HepG2 (cell line): ENCODE measurements at regions not wholly inside any gene's neighbourhood (a gene's known extent, or its start where the extent isn't known, plus 50 kb on each side); places are given as distances from the start of the nearest gene placed in this dataset.
A peak's percentile ranks its signal among the peaks of the same experiment; 100 is the strongest.

ENCODE experiments used
- ATAC-seq: fragments of 200-7000 bp; cut with Tn5 transposase; 3 replicates; pipeline ENCODE4 v1.9.1; 2020; ENCODE audit warnings: mild to moderate bottlenecking, moderate library complexity
- BruUV-seq: library from RNA; stranded (reverse); fragments of 400-500 nt; replicated peaks from 2 replicates; lab custom pipeline; 2021; lab: Mats Ljungman, UMichigan
- CTCF ChIA-PET: fragments of 300-600 bp; formaldehyde crosslinking; extraction: SDS; loops from one replicate; lab custom pipeline; 2021; ENCODE audit warnings: low total read pairs, inconsistent platforms, low intra/inter-chr PET ratio; lab: Yijun Ruan, JAX
- POLR2A ChIA-PET: fragments of 350-600 bp; sonication (Branson Sonifier 250); formaldehyde crosslinking; loops from one replicate; lab custom pipeline; 2020; ENCODE audit warnings: antibody characterized with exemption, inconsistent platforms; lab: Yijun Ruan, JAX
- DNase-seq: peaks from one replicate; pipeline ENCODE4 v3.0.0-alpha.2; 2015; ENCODE audit warnings: low spot score
- FAIRE-seq: peaks from 3 replicates; lab custom pipeline; 2011; peaks lifted over from hg19 to GRCh38; lab: Jason Lieb, UNC
- H2AFZ ChIP-seq: one replicate; pipeline ENCODE4 v1.6.1; 2011; ENCODE audit warnings: low read length, inconsistent platforms
- H3K27ac ChIP-seq: fragments of 300-600 bp; 3 replicates; pipeline ENCODE4 v1.8.0; 2011; ENCODE audit warnings: mixed run types, mild to moderate bottlenecking, mixed read lengths, low read length, inconsistent platforms; ENCODE audit not compliant: insufficient read depth; ENCODE audit errors: extremely low read length
- H3K27me3 ChIP-seq, 2 experiments: fragments of 200-600 bp in 1 of 2; 2 replicates in 1 of 2; 3 replicates in 1 of 2; pipeline versions ENCODE4 v1.6.0 to v1.8.0; 2011; ENCODE audit warnings: low read length in 2 of 2, mild to moderate bottlenecking in 2 of 2, moderate library complexity in 2 of 2, inconsistent platforms in 1 of 2; ENCODE audit not compliant: insufficient read depth in 2 of 2, control insufficient read depth in 1 of 2
- H3K36me3 ChIP-seq, 2 experiments: fragments of 200-600 bp in 1 of 2; replicated peaks in 1 of 2; 2 replicates in 1 of 2; 3 replicates in 1 of 2; pipeline versions ENCODE4 v1.5.1 to v1.8.0; 2011; ENCODE audit warnings: low read length in 2 of 2, inconsistent platforms in 1 of 2; ENCODE audit not compliant: insufficient read depth in 2 of 2, control insufficient read depth in 1 of 2
- H3K4me1 ChIP-seq: 2 replicates; pipeline ENCODE4 v1.5.1; 2012; ENCODE audit warnings: low read length, inconsistent platforms; ENCODE audit not compliant: insufficient read depth
- H3K4me2 ChIP-seq: 2 replicates; pipeline ENCODE4 v1.6.0; 2011; ENCODE audit warnings: low read depth, low read length, inconsistent platforms
- H3K4me3 ChIP-seq, 3 experiments: fragments of 200-600 bp in 1 of 3; sonication (generic), shearing (Covaris generic) in 1 of 3; replicated peaks in 1 of 3; 2 replicates each; pipeline ENCODE4 v1.5.1; 2011 to 2016; ENCODE audit warnings: low read length in 3 of 3, inconsistent platforms in 2 of 3, low read depth in 2 of 3, mild to moderate bottlenecking in 2 of 3, control low read depth in 1 of 3, mixed read lengths in 1 of 3; ENCODE audit not compliant: insufficient read depth in 1 of 3
- H3K79me2 ChIP-seq: one replicate; pipeline ENCODE4 v1.6.1; 2011; ENCODE audit warnings: low read length, inconsistent platforms; ENCODE audit not compliant: insufficient read depth
- H3K9ac ChIP-seq: 2 replicates; pipeline ENCODE4 v1.6.0; 2011; ENCODE audit warnings: mild to moderate bottlenecking, low read depth, low read length, inconsistent platforms; ENCODE audit not compliant: insufficient read depth
- H3K9me3 ChIP-seq: 2 replicates; pipeline ENCODE4 v1.5.1; 2012; ENCODE audit warnings: mild to moderate bottlenecking, low read length
- H4K20me1 ChIP-seq: 2 replicates; pipeline ENCODE4 v1.6.0; 2011; ENCODE audit warnings: inconsistent platforms, mild to moderate bottlenecking, low read length, moderate library complexity; ENCODE audit not compliant: insufficient read depth
- ATF7 ChIP-seq, 2 experiments: fragments of 450-650 bp in 1 of 2; sonication (generic) in 1 of 2; formaldehyde crosslinking in 1 of 2; IDR thresholded peaks; 2 replicates each; pipeline versions ENCODE4 v1.4.0 to v1.6.1; 2016 to 2020; ENCODE audit warnings: antibody characterized with exemption in 1 of 2, mild to moderate bottlenecking in 1 of 2, missing genetic modification reagents in 1 of 2
- WGBS: methylation state at CpG from one replicate; pipeline ENCODE4 v1.1.6; 2017; ENCODE audit warnings: low lambda C conversion rate; 5-methylcytosine and 5-hydroxymethylcytosine counted together
- in situ Hi-C: cut with HindIII; loops from 2 replicates; pipeline ENCODE4 v1.10.0; 2017; ENCODE audit warnings: low pct_unique_long_range_greater_than_20kb; ENCODE audit not compliant: extremely low pct_ligation_motif_present
- intact Hi-C: fragments of 100-400 bp; cut with micrococcal nuclease; formaldehyde crosslinking; loops from one replicate; pipeline ENCODE4 v1.10.0; 2022; ENCODE audit not compliant: unreplicated experiment
- TF ChIP-seq, protein P1 (sequence below): fragments of 450-650 bp; IDR thresholded peaks from 2 replicates; pipeline ENCODE4 v1.6.1; 2017; ENCODE audit warnings: mild to moderate bottlenecking
- TF ChIP-seq, protein P2 (sequence below): sonication (generic); formaldehyde crosslinking; IDR thresholded peaks from one replicate; pipeline ENCODE4 v1.5.1; 2020; ENCODE audit warnings: mild to moderate bottlenecking, missing genetic modification reagents; ENCODE audit errors: not compliant biosample characterization

- TF ChIP-seq, protein P1, sequence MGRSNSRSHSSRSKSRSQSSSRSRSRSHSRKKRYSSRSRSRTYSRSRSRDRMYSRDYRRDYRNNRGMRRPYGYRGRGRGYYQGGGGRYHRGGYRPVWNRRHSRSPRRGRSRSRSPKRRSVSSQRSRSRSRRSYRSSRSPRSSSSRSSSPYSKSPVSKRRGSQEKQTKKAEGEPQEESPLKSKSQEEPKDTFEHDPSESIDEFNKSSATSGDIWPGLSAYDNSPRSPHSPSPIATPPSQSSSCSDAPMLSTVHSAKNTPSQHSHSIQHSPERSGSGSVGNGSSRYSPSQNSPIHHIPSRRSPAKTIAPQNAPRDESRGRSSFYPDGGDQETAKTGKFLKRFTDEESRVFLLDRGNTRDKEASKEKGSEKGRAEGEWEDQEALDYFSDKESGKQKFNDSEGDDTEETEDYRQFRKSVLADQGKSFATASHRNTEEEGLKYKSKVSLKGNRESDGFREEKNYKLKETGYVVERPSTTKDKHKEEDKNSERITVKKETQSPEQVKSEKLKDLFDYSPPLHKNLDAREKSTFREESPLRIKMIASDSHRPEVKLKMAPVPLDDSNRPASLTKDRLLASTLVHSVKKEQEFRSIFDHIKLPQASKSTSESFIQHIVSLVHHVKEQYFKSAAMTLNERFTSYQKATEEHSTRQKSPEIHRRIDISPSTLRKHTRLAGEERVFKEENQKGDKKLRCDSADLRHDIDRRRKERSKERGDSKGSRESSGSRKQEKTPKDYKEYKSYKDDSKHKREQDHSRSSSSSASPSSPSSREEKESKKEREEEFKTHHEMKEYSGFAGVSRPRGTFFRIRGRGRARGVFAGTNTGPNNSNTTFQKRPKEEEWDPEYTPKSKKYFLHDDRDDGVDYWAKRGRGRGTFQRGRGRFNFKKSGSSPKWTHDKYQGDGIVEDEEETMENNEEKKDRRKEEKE: no peak
Observed at GRCh38 chr10:107371801-107372200, 207.3 kb upstream of the SORCS1 start (continued).

DNA sequence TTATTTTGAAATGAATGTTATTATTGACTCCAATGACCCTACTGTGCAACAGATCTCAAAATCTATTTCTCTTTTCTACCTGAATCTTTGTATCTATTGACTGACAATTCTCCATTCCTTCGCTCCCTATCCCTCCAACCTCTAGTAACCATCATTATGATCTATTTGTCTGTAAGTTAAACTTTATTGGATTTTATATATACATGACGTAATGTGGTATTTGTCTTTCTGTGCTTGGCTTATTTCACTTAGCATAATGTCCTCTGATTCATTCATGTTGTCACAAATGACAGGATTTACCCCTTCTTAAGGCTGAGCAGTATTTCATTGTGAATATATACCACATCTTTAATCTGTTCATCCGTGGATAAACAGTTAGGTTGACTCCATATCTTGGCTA, 200.4 kb upstream of the SORCS1 start:
- 6% methylated on average over 3 of the region's 3 CpGs for WGBS
- TF ChIP-seq, protein P2, sequence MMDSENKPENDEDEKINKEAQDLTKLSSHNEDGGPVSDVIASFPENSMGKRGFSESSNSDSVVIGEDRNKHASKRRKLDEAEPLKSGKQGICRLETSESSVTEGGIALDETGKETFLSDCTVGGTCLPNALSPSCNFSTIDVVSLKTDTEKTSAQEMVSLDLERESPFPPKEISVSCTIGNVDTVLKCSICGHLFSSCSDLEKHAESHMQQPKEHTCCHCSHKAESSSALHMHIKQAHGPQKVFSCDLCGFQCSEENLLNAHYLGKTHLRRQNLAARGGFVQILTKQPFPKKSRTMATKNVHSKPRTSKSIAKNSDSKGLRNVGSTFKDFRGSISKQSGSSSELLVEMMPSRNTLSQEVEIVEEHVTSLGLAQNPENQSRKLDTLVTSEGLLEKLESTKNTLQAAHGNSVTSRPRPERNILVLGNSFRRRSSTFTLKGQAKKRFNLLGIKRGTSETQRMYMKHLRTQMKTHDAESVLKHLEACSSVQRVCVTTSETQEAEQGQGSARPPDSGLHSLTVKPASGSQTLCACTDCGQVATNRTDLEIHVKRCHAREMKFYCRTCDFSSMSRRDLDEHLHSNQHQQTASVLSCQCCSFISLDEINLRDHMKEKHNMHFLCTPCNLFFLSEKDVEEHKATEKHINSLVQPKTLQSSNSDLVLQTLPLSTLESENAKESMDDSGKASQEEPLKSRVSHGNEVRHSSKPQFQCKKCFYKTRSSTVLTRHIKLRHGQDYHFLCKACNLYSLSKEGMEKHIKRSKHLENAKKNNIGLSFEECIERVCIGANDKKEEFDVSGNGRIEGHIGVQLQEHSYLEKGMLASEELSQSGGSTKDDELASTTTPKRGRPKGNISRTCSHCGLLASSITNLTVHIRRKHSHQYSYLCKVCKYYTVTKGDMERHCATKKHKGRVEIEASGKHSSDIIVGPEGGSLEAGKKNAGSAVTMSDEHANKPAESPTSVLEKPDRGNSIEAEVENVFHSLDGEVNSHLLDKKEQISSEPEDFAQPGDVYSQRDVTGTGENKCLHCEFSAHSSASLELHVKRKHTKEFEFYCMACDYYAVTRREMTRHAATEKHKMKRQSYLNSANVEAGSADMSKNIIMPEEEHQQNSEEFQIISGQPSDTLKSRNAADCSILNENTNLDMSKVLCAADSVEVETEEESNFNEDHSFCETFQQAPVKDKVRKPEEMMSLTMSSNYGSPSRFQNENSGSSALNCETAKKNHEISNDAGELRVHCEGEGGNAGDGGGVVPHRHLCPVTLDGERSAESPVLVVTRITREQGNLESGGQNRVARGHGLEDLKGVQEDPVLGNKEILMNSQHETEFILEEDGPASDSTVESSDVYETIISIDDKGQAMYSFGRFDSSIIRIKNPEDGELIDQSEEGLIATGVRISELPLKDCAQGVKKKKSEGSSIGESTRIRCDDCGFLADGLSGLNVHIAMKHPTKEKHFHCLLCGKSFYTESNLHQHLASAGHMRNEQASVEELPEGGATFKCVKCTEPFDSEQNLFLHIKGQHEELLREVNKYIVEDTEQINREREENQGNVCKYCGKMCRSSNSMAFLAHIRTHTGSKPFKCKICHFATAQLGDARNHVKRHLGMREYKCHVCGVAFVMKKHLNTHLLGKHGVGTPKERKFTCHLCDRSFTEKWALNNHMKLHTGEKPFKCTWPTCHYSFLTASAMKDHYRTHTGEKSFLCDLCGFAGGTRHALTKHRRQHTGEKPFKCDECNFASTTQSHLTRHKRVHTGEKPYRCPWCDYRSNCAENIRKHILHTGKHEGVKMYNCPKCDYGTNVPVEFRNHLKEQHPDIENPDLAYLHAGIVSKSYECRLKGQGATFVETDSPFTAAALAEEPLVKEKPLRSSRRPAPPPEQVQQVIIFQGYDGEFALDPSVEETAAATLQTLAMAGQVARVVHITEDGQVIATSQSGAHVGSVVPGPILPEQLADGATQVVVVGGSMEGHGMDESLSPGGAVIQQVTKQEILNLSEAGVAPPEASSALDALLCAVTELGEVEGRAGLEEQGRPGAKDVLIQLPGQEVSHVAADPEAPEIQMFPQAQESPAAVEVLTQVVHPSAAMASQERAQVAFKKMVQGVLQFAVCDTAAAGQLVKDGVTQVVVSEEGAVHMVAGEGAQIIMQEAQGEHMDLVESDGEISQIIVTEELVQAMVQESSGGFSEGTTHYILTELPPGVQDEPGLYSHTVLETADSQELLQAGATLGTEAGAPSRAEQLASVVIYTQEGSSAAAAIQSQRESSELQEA (CRISPR knock-in tag): no peak
- TF ChIP-seq ATF7 (IDR thresholded peaks at IDR 0.05): peak; percentile 94
- TF ChIP-seq ATF7 (CRISPR knock-in tag; IDR thresholded peaks at IDR 0.05): no peak
- TF ChIP-seq, all 625 proteins: peak for 1
- no peak overlapping the region for H2AFZ ChIP-seq
- POLR2A ChIA-PET: no interaction called here
- peaks cover 93% of the 10 kb centered on the region for H3K9me3 ChIP-seq
- no peak overlapping the region for H3K4me3 ChIP-seq
- BruUV-seq: no TSS peak
- no peak overlapping the region for H3K9ac ChIP-seq
- no peaks in the 10 kb centered on the region for H4K20me1 ChIP-seq
- FAIRE-seq (no peak), DNase-seq (no peak), ATAC-seq (no peak)
- H3K4me2 ChIP-seq: no peak overlapping the region
- H3K79me2 ChIP-seq: no peaks in the 10 kb centered on the region
- H3K27me3 ChIP-seq: no peaks in the 10 kb centered on the region
- in situ Hi-C loops: no loop called here
- H3K27ac ChIP-seq: no peak overlapping the region
- H3K36me3 ChIP-seq: no peaks in the 10 kb centered on the region
- intact Hi-C loops: no loop called here
- CTCF ChIA-PET: no interaction called here
- H3K4me1 ChIP-seq: no peaks in the 10 kb centered on the region
